GM23338 (cell line): ENCODE measurements at regions not wholly inside any gene's neighbourhood (a gene's known extent, or its start where the extent isn't known, plus 50 kb on each side); places are given as distances from the start of the nearest gene placed in this dataset.

Experiments
- ATAC-seq: fragments of 200-7000 bp; cut with Tn5 transposase; 3 replicates; pipeline ENCODE4 v1.9.1; 2020
- DNase-seq: peaks from one replicate; pipeline ENCODE4 v3.0.0-alpha.2; 2015; ENCODE audit warnings: low spot score
- H2AFZ ChIP-seq: fragments of 200-600 bp; sonication (generic); 2 replicates; pipeline ENCODE4 v1.8.0; 2016; ENCODE audit warnings: antibody characterized with exemption, mild to moderate bottlenecking, moderate library complexity
- H3F3A ChIP-seq: fragments of 200-600 bp; sonication (generic); replicated peaks from 2 replicates; pipeline ENCODE4 v1.8.0; 2017; ENCODE audit warnings: antibody characterized with exemption, mixed run types, low read depth
- H3K27ac ChIP-seq: fragments of 200-600 bp; sonication (generic); 2 replicates; pipeline ENCODE4 v1.6.1; 2016; ENCODE audit warnings: low read depth
- H3K27me3 ChIP-seq: fragments of 200-600 bp; sonication (generic); 2 replicates; pipeline ENCODE4 v1.8.0; 2016; ENCODE audit warnings: mild to moderate bottlenecking, mixed run types, moderate library complexity; ENCODE audit not compliant: insufficient read depth
- H3K36me3 ChIP-seq: fragments of 200-600 bp; sonication (generic); 2 replicates; pipeline ENCODE4 v1.8.0; 2016; ENCODE audit warnings: mild to moderate bottlenecking; ENCODE audit not compliant: insufficient read depth
- H3K4me1 ChIP-seq: fragments of 200-600 bp; sonication (generic); 2 replicates; pipeline ENCODE4 v1.8.0; 2016; ENCODE audit warnings: mild to moderate bottlenecking, moderate library complexity; ENCODE audit not compliant: insufficient read depth
- H3K4me2 ChIP-seq: fragments of 200-600 bp; sonication (generic); 2 replicates; pipeline ENCODE4 v1.7.1; 2017; ENCODE audit warnings: mixed run types
- H3K4me3 ChIP-seq: fragments of 200-600 bp; sonication (generic); 2 replicates; pipeline ENCODE4 v1.6.1; 2016; ENCODE audit warnings: mixed run types
- H3K79me2 ChIP-seq: fragments of 200-600 bp; sonication (generic); replicated peaks from 2 replicates; pipeline ENCODE4 v1.8.0; 2017; ENCODE audit warnings: mild to moderate bottlenecking; ENCODE audit not compliant: insufficient read depth
- H3K9me2 ChIP-seq: fragments of 200-600 bp; sonication (generic); 2 replicates; pipeline ENCODE4 v1.8.0; 2017; ENCODE audit not compliant: insufficient read depth
- H4K20me1 ChIP-seq: fragments of 200-600 bp; sonication (generic); replicated peaks from 2 replicates; pipeline ENCODE4 v1.8.0; 2017; ENCODE audit warnings: mild to moderate bottlenecking; ENCODE audit not compliant: insufficient read depth
- H3K27ac Mint-ChIP-seq: 2 replicates; pipeline ENCODE4 v1.8.0; 2020; ENCODE audit warnings: inconsistent platforms, mild to moderate bottlenecking, moderate library complexity, mixed read lengths
- H3K27me3 Mint-ChIP-seq: 3 replicates; pipeline ENCODE4 v1.8.0; 2022; ENCODE audit warnings: low read depth, mild to moderate bottlenecking, moderate library complexity, mixed read lengths, inconsistent platforms; ENCODE audit not compliant: insufficient read depth, poor library complexity
- H3K36me3 Mint-ChIP-seq: 3 replicates; pipeline ENCODE4 v1.8.0; 2021; ENCODE audit warnings: low read depth, mild to moderate bottlenecking, inconsistent platforms, moderate library complexity, mixed read lengths
- H3K4me1 Mint-ChIP-seq: 3 replicates; pipeline ENCODE4 v1.8.0; 2020; ENCODE audit warnings: mild to moderate bottlenecking, inconsistent platforms, mixed read lengths
- H3K4me3 Mint-ChIP-seq: 3 replicates; pipeline ENCODE4 v1.8.0; 2021; ENCODE audit warnings: moderate library complexity, mild to moderate bottlenecking, inconsistent platforms, mixed read lengths
- H3K9me3 Mint-ChIP-seq: 3 replicates; pipeline ENCODE4 v1.8.0; 2020; ENCODE audit warnings: moderate library complexity, mild to moderate bottlenecking, inconsistent platforms, mixed read lengths
- CREB1 ChIP-seq: fragments of 250-450 bp; sonication (Bioruptor Pico); IDR thresholded peaks from 2 replicates; pipeline ENCODE4 v1.5.0; 2020; ENCODE audit warnings: low read depth, mild to moderate bottlenecking, moderate library complexity
- CTCF ChIP-seq, 2 experiments: fragments of 200-600 bp in 1 of 2; sonication (generic) in 1 of 2; conservative IDR thresholded peaks; 2 replicates each; pipeline versions ENCODE4 v1.5.1 to v1.6.1; 2016 to 2017; ENCODE audit warnings: antibody characterized with exemption in 2 of 2, low read depth in 2 of 2, mild to moderate bottlenecking in 2 of 2, moderate library complexity in 1 of 2
- EZH2 ChIP-seq: fragments of 200-600 bp; sonication (generic); IDR thresholded peaks from one replicate; pipeline ENCODE4 v1.8.0; 2017; ENCODE audit warnings: antibody characterized with exemption, mild to moderate bottlenecking, low read depth; ENCODE audit not compliant: unreplicated experiment
- EZH2phosphoT487 ChIP-seq: fragments of 200-600 bp; sonication (generic); IDR thresholded peaks from one replicate; pipeline ENCODE4 v1.8.1; 2018; ENCODE audit warnings: antibody characterized with exemption; ENCODE audit not compliant: unreplicated experiment
- JUNB ChIP-seq: IDR thresholded peaks from one replicate; pipeline ENCODE4 v1.6.1; 2016; ENCODE audit warnings: antibody characterized with exemption; ENCODE audit not compliant: unreplicated experiment
- POLR2AphosphoS5 ChIP-seq: IDR thresholded peaks from 2 replicates; pipeline ENCODE4 v1.6.1; 2016; ENCODE audit warnings: antibody characterized with exemption, low read depth
- REST ChIP-seq: IDR thresholded peaks from one replicate; pipeline ENCODE4 v1.6.1; 2018; ENCODE audit warnings: antibody characterized with exemption; ENCODE audit not compliant: unreplicated experiment
- STAT1 ChIP-seq: IDR thresholded peaks from one replicate; pipeline ENCODE4 v1.6.1; 2016; ENCODE audit warnings: antibody characterized with exemption; ENCODE audit not compliant: unreplicated experiment
- ZNF114 ChIP-seq: fragments of 250-450 bp; sonication (Bioruptor Pico); IDR thresholded peaks from 2 replicates; pipeline ENCODE4 v1.5.0; 2020; ENCODE audit warnings: mild to moderate bottlenecking, moderate library complexity
- TF ChIP-seq, protein P1 (sequence below): fragments of 250-450 bp; sonication (Bioruptor Pico); IDR thresholded peaks from 2 replicates; pipeline ENCODE4 v1.5.0; 2020; ENCODE audit warnings: mild to moderate bottlenecking, moderate library complexity

DNA sequence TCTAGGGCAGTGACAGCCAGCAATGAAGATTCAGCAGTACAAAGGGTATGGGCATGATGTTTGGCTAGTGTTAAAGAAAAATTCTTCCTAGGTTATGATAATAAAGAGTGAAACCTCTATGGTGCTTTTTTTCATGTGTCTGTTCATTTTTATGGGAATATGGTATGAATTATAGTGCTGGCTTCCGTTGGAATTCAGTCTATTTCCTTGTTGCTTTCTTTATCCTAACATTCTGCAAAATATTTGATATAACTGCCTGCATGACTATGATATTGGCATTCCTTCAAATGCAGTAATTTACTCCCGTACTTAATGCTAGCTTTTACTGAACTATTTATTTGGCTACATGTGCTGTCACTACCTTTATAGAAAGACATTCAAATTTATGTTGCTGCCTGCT, 57.6 kb upstream of the ATP11B start:
- Mint-ChIP-seq H3K27ac (no peak overlapping the region), H3K36me3 (no peaks in the 10 kb centered on the region), H3K4me3 (no peak overlapping the region), H3K9me3 (no peaks in the 10 kb centered on the region), H3K4me1 (peaks cover 14% of the 10 kb centered on the region; the same call in 2 of the 3 replicates), H3K27me3 (no peaks in the 10 kb centered on the region)
- Histone ChIP-seq H3F3A (no peaks in the 10 kb centered on the region), H2AFZ (no peak overlapping the region), H3K9me2 (no peaks in the 10 kb centered on the region), H3K4me1 (no peaks in the 10 kb centered on the region), H3K4me2 (no peak overlapping the region), H3K4me3 (no peak overlapping the region), H3K27ac (no peak overlapping the region), H4K20me1 (no peaks in the 10 kb centered on the region), H3K27me3 (no peaks in the 10 kb centered on the region), H3K79me2 (no peaks in the 10 kb centered on the region), H3K36me3 (no peaks in the 10 kb centered on the region)
- no peak for TF ChIP-seq POLR2AphosphoS5
- no peak for TF ChIP-seq JUNB
- no peak for TF ChIP-seq EZH2phosphoT487
- no peak for ATAC-seq
- DNase-seq, result no peak

- Mint-ChIP-seq H3K27me3 (no peaks in the 10 kb centered on the region), H3K27ac (no peak overlapping the region), H3K4me3 (no peak overlapping the region), H3K36me3 (no peaks in the 10 kb centered on the region), H3K9me3 (no peaks in the 10 kb centered on the region), H3K4me1 (peaks cover 11% of the 10 kb centered on the region; the same call in 2 of the 3 replicates)
- H3K4me3 ChIP-seq, result no peak overlapping the region
- ATAC-seq, result no peak
- H3F3A ChIP-seq, result no peaks in the 10 kb centered on the region
- H3K27ac ChIP-seq, result no peak overlapping the region
- H3K9me2 ChIP-seq, result no peaks in the 10 kb centered on the region
- no peak overlapping the region for H2AFZ ChIP-seq
- no peaks in the 10 kb centered on the region for H3K79me2 ChIP-seq
- no peaks in the 10 kb centered on the region for H3K36me3 ChIP-seq
- DNase-seq, result no peak
- no peak overlapping the region for H3K4me2 ChIP-seq
- no peaks in the 10 kb centered on the region for H3K27me3 ChIP-seq
- no peaks in the 10 kb centered on the region for H3K4me1 ChIP-seq
- H4K20me1 ChIP-seq, result no peaks in the 10 kb centered on the region
- TF ChIP-seq CTCF (conservative IDR thresholded peaks at IDR 0.05; ENCODE audit: low read depth in 2 of 2) (no peak), REST (no peak), ZNF114 (no peak), CREB1 (CRISPR knock-in tag) (no peak), EZH2phosphoT487 (no peak), JUNB (no peak), EZH2 (no peak), STAT1 (no peak)
- TF ChIP-seq, protein P1, sequence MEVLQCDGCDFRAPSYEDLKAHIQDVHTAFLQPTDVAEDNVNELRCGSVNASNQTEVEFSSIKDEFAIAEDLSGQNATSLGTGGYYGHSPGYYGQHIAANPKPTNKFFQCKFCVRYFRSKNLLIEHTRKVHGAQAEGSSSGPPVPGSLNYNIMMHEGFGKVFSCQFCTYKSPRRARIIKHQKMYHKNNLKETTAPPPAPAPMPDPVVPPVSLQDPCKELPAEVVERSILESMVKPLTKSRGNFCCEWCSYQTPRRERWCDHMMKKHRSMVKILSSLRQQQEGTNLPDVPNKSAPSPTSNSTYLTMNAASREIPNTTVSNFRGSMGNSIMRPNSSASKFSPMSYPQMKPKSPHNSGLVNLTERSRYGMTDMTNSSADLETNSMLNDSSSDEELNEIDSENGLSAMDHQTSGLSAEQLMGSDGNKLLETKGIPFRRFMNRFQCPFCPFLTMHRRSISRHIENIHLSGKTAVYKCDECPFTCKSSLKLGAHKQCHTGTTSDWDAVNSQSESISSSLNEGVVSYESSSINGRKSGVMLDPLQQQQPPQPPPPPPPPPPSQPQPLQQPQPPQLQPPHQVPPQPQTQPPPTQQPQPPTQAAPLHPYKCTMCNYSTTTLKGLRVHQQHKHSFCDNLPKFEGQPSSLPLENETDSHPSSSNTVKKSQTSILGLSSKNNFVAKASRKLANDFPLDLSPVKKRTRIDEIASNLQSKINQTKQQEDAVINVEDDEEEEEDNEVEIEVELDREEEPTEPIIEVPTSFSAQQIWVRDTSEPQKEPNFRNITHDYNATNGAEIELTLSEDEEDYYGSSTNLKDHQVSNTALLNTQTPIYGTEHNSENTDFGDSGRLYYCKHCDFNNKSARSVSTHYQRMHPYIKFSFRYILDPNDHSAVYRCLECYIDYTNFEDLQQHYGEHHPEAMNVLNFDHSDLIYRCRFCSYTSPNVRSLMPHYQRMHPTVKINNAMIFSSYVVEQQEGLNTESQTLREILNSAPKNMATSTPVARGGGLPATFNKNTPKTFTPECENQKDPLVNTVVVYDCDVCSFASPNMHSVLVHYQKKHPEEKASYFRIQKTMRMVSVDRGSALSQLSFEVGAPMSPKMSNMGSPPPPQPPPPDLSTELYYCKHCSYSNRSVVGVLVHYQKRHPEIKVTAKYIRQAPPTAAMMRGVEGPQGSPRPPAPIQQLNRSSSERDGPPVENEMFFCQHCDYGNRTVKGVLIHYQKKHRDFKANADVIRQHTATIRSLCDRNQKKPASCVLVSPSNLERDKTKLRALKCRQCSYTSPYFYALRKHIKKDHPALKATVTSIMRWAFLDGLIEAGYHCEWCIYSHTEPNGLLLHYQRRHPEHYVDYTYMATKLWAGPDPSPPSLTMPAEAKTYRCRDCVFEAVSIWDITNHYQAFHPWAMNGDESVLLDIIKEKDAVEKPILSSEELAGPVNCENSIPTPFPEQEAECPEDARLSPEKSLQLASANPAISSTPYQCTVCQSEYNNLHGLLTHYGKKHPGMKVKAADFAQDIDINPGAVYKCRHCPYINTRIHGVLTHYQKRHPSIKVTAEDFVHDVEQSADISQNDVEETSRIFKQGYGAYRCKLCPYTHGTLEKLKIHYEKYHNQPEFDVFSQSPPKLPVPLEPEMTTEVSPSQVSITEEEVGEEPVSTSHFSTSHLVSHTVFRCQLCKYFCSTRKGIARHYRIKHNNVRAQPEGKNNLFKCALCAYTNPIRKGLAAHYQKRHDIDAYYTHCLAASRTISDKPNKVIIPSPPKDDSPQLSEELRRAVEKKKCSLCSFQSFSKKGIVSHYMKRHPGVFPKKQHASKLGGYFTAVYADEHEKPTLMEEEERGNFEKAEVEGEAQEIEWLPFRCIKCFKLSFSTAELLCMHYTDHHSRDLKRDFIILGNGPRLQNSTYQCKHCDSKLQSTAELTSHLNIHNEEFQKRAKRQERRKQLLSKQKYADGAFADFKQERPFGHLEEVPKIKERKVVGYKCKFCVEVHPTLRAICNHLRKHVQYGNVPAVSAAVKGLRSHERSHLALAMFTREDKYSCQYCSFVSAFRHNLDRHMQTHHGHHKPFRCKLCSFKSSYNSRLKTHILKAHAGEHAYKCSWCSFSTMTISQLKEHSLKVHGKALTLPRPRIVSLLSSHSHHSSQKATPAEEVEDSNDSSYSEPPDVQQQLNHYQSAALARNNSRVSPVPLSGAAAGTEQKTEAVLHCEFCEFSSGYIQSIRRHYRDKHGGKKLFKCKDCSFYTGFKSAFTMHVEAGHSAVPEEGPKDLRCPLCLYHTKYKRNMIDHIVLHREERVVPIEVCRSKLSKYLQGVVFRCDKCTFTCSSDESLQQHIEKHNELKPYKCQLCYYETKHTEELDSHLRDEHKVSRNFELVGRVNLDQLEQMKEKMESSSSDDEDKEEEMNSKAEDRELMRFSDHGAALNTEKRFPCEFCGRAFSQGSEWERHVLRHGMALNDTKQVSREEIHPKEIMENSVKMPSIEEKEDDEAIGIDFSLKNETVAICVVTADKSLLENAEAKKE (CRISPR knock-in tag), result no peak
Measured at GRCh38 chr3:182737825-182738224, 55.5 kb upstream of the ATP11B start.
